D721Med (cell line): ENCODE measurements at regions not wholly inside any gene's neighbourhood (a gene's known extent, or its start where the extent isn't known, plus 50 kb on each side); places are given as distances from the start of the nearest gene placed in this dataset.

Experiments
- DNase-seq: peaks from one replicate; pipeline ENCODE4 v3.0.0; 2011; ENCODE audit warnings: low spot score; ENCODE audit not compliant: insufficient read length
- FAIRE-seq: peaks from 2 replicates; lab custom pipeline; 2011; peaks lifted over from hg19 to GRCh38; lab: Jason Lieb, UNC
- TF ChIP-seq, protein P1 (sequence below): IDR thresholded peaks from 2 replicates; pipeline ENCODE4 v1.5.1; 2012; ENCODE audit warnings: mild to moderate bottlenecking, control low read depth; ENCODE audit not compliant: insufficient read depth; ENCODE audit errors: missing control alignments

DNA sequence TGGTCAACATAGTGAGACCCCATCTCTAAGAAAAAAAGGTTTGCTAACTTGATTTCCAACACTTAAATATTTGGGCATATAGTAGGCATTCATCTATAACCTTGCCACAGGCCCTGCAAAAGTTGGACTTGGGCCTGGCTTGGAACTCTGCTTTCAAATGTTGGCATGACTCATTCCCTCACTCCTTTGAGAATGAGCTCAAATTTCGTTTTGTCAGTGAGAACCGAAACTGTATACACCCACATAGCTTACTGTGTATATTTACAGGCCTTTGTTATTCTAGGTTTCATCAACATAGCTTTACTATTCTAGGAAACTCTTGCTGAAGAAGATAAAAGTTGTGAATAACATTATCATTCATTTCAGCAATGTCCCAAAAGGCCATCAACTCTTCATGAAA, 88.7 kb upstream of the ELOVL6 start:
- TF ChIP-seq, protein P1, sequence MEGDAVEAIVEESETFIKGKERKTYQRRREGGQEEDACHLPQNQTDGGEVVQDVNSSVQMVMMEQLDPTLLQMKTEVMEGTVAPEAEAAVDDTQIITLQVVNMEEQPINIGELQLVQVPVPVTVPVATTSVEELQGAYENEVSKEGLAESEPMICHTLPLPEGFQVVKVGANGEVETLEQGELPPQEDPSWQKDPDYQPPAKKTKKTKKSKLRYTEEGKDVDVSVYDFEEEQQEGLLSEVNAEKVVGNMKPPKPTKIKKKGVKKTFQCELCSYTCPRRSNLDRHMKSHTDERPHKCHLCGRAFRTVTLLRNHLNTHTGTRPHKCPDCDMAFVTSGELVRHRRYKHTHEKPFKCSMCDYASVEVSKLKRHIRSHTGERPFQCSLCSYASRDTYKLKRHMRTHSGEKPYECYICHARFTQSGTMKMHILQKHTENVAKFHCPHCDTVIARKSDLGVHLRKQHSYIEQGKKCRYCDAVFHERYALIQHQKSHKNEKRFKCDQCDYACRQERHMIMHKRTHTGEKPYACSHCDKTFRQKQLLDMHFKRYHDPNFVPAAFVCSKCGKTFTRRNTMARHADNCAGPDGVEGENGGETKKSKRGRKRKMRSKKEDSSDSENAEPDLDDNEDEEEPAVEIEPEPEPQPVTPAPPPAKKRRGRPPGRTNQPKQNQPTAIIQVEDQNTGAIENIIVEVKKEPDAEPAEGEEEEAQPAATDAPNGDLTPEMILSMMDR: no peak
- FAIRE-seq: no peak
- no peak for DNase-seq

DNA sequence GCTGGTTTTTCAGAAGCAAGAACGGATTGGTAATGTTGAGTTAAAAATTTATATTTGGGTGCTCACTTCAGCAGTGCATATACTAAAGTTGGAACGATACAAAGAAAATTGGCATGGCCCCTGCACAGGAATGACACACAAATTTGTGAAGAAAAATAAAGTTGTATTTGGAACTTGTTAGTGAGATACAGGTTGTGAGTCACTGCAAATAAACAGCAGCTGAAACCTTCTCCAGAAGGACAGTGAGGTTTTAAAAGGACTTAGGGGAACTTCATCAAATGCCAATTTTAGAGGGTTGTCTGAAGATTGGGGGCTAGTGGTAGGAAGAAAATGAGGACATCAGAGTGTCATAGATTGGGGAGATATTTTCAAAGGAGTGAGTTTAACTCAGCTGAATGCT, 79.7 kb upstream of the ELOVL6 start:
- TF ChIP-seq, protein P1: no peak
- FAIRE-seq (no peak), DNase-seq (no peak)

- DNase-seq (no peak), FAIRE-seq (no peak)
- TF ChIP-seq, protein P1: no peak
These were observed 77.5 kb upstream of the ELOVL6 start for GRCh38 chr4:110275871-110276270.

GRCh38 chr4:110271986-110272385, 73.6 kb upstream of the ELOVL6 start:
- TF ChIP-seq, protein P1: no peak
- FAIRE-seq (no peak), DNase-seq (no peak)

DNA sequence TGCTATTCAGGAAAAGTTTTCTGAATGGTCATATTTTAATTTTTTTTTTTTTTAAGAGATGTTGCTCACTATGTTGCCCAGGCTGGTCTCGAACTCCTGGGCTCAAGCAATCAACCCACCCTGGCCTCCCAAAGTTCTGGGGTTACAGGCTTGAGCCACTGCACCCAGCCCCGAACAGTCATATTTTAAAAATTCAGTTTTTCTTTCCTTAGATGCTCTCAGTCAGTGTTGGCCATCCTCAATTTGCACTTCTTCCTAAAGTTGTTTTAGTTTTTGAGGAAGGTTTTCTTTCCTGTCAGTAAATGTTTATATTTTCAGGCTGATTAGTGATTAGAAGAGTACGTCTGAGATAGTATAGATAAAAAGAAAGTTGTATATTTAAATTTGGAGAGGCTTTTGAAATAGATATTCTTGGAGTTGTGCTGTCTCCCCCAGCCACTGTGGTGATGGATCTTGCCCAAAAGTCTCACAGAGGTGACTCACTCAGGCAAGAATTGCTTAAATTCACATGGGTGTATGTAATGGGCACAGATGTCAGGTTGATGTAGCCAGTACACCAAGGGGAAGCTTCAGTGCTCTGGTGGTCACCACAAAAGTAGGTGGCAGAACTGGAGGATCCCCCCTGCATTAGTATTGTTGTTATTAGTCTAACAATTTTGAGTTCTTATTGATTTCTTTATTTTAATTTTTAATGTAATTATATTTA, 72.2 kb upstream of the ELOVL6 start:
- no peak for FAIRE-seq
- TF ChIP-seq, protein P1: no peak
- no peak for DNase-seq

DNA sequence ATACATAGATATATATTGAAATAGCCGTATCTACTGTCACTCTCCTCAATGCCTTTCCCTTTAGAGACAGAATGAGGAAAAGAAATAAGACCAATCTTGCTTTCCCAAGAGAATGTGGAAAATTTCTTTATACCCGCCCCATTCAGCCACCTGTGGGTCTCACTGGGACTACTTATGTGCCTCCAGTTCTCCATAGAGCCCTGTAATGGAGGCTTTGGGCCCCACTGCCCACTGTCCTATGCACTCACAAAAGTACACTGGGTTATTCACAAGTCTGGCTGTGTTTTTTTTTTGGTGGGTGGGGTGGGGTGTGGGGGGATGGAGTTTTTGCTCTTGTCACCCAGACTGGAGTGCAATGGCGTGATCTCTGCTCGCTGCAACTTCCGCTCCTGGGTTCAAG, 70.4 kb upstream of the ELOVL6 start:
- FAIRE-seq: no peak
- TF ChIP-seq, protein P1: no peak
- no peak for DNase-seq

DNA sequence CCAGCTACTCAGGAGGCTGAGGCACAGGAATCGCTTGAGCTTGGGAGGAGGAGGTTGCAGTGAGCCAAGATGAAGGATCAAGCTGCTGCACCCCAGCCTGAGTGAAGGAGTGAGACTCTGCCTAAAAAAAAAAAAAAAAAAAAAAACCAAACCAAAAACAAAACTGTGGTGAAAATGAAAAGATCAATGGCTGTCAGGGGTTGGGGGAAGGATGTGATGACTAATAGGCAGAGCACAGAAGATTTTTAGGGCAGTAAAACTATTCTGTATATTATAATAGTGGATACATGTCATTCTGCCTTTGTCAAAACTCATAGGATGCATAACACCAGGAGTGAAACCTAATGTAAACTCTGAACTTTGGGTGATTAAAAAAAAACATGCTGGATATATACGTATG, 69.9 kb upstream of the ELOVL6 start:
- DNase-seq: no peak
- no peak for FAIRE-seq
- TF ChIP-seq, protein P1: no peak
